Prostate gland (tissue), 2 donors: ENCODE measurements at regions not wholly inside any gene's neighbourhood (a gene's known extent, or its start where the extent isn't known, plus 50 kb on each side); places are given as distances from the start of the nearest gene placed in this dataset.

Experiments
- DNase-seq: peaks from one replicate; pipeline ENCODE4 v3.0.0-alpha.2; 2019; ENCODE audit warnings: low spot score
- H3K27ac ChIP-seq, 2 donors: fragments of 200-600 bp; sonication (generic); 2 replicates each; pipeline ENCODE4 v1.5.1; 2017 to 2019
- H3K27me3 ChIP-seq: fragments of 200-600 bp; sonication (generic); replicated peaks from 2 replicates; pipeline ENCODE4 v1.5.1; 2019; ENCODE audit not compliant: insufficient read depth
- H3K36me3 ChIP-seq, 2 donors: fragments of 200-600 bp; sonication (generic); 1 replicate in 1 of 2; 2 replicates in 1 of 2; pipeline versions ENCODE4 v1.5.1 to v1.8.1; 2017 to 2019
- H3K4me1 ChIP-seq: fragments of 200-600 bp; sonication (generic); replicated peaks from 2 replicates; pipeline ENCODE4 v1.5.1; 2019
- H3K4me3 ChIP-seq, 2 donors: fragments of 200-600 bp; sonication (generic); 2 replicates each; pipeline ENCODE4 v1.5.1; 2017 to 2019
- H3K9me3 ChIP-seq: fragments of 200-600 bp; sonication (generic); 2 replicates; pipeline ENCODE4 v1.5.1; 2017
- CTCF ChIP-seq, 4 experiments: fragments of 200-600 bp in 2 of 4; fragments of 450-650 bp in 2 of 4; sonication (generic) in 2 of 4; IDR thresholded peaks; 1 replicate in 3 of 4; 2 replicates in 1 of 4; pipeline ENCODE4 v1.5.1; 2016 to 2019; ENCODE audit warnings: antibody characterized with exemption in 4 of 4, mild to moderate bottlenecking in 2 of 4, moderate library complexity in 2 of 4
- POLR2A ChIP-seq: fragments of 450-650 bp; IDR thresholded peaks from one replicate; pipeline ENCODE4 v1.6.1; 2016; ENCODE audit warnings: antibody characterized with exemption, mild to moderate bottlenecking
- POLR2AphosphoS5 ChIP-seq: sonication (generic); formaldehyde crosslinking; IDR thresholded peaks from one replicate; pipeline ENCODE4 v1.6.1; 2017; ENCODE audit warnings: antibody characterized with exemption
- WGBS: methylation state at CpG from one replicate; pipeline ENCODE4 v1.1.5; 2018; 5-methylcytosine and 5-hydroxymethylcytosine counted together
- intact Hi-C: fragments of 100-400 bp; cut with DNase I; formaldehyde crosslinking; loops from one replicate; pipeline ENCODE4 v1.14.2; 2022

DNA sequence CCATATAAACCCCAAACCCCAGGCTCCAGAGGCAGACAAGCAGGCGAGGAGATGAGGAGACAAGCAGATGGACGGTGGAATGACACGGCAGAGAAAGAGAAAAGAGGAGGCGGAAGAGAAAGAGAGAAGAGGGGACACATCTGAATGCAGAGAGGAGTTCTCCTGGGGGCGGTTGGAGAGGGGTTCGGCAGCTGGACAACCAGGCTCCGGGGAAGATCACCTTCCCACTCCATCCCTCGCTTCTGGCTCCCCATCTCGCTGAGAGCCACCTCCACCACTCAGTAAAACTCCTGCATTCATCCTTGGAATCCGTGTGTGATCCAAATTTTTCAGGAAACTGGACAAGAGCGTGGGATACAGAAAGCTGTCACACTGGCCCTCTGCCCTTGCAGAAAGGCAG, 966.7 kb upstream of the NXPH2 start:
- H3K27me3 ChIP-seq: no peaks in the 10 kb centered on the region
- no peak overlapping the region for H3K4me3 ChIP-seq
- H3K36me3 ChIP-seq: no peaks in the 10 kb centered on the region
- no peaks in the 10 kb centered on the region for H3K9me3 ChIP-seq
- 91% methylated on average over 11 of the region's 11 CpGs for WGBS
- intact Hi-C loops: no loop called here
- no peak overlapping the region for H3K27ac ChIP-seq
- DNase-seq: no peak
- H3K4me1 ChIP-seq: no peaks in the 10 kb centered on the region
- TF ChIP-seq POLR2A (no peak), CTCF (IDR thresholded peaks at IDR 0.05) (no peak), POLR2AphosphoS5 (no peak)

- no peaks in the 10 kb centered on the region for H3K36me3 ChIP-seq
- H3K4me3 ChIP-seq: no peak overlapping the region
- no peak for TF ChIP-seq POLR2AphosphoS5
- H3K27ac ChIP-seq: no peak overlapping the region
- no peak for DNase-seq
- no peaks in the 10 kb centered on the region for H3K9me3 ChIP-seq
- no peaks in the 10 kb centered on the region for H3K4me1 ChIP-seq
- 82% methylated on average over 4 of the region's 4 CpGs for WGBS
- intact Hi-C loops: no loop called here
- no peaks in the 10 kb centered on the region for H3K27me3 ChIP-seq
Measured at GRCh38 chr2:139744273-139744672, 964.1 kb upstream of the NXPH2 start.

DNA sequence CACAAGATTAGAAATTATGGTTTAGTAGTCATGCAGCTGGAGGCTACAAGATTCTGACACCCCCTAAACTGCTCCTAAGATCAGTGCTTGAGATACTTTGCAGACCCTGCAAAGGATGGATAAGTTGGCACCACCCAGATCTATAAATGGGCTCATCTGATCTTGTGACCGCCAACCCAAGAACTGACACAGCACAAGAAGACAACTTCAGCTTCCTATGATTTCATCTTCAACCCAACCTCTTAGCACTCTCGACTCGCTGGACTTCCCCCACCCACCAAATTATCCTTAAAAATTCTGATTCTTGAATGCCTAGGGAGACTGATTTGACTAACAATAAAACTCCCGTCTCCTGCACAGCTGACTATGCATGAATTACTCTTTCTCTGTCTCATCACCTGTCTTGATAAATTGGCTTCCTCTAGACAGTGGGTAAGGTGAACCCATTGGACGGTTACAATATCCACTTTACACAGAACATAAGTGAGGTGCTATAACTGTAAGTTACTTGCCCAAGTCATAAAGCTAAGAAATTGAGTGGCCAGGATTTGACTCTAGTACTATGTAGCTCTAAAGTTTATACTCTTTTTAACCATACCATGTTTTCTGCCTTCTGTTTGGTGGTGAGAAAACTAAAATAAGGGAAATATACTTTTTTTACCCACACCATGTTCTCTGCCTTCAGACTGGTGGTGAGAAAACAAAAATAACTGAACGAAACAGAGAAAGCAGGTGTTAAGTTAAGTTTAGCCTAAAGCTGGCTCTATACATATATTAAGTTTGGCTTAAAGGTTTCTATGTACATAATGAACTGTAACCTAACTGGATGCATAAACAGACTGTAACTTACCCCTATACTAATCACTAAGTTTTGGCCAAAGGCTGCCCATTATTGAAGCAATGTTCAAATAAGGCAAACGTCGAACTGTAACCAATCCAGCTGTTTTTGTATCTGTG, 962.3 kb upstream of the NXPH2 start:
- no peaks in the 10 kb centered on the region for H3K9me3 ChIP-seq
- H3K36me3 ChIP-seq: no peaks in the 10 kb centered on the region
- H3K27me3 ChIP-seq: no peaks in the 10 kb centered on the region
- TF ChIP-seq POLR2A (no peak), POLR2AphosphoS5 (no peak), CTCF (IDR thresholded peaks at IDR 0.05) (no peak)
- H3K27ac ChIP-seq: no peak overlapping the region
- 83% methylated on average over 8 of the region's 8 CpGs for WGBS
- intact Hi-C loops: no loop called here
- H3K4me1 ChIP-seq: no peaks in the 10 kb centered on the region
- no peak for DNase-seq
- H3K4me3 ChIP-seq: no peak overlapping the region

GRCh38 chr2:139737659-139738058, 957.5 kb upstream of the NXPH2 start:
- Histone ChIP-seq H3K27me3 (no peaks in the 10 kb centered on the region), H3K4me1 (no peaks in the 10 kb centered on the region), H3K9me3 (no peaks in the 10 kb centered on the region), H3K4me3 (no peak overlapping the region), H3K27ac (no peak overlapping the region), H3K36me3 (no peaks in the 10 kb centered on the region)
- DNase-seq: no peak
- intact Hi-C loops: no loop called here
- TF ChIP-seq CTCF (IDR thresholded peaks at IDR 0.05) (no peak), POLR2AphosphoS5 (no peak), POLR2A (no peak)
- 84% methylated on average over 2 of the region's 2 CpGs for WGBS

DNA sequence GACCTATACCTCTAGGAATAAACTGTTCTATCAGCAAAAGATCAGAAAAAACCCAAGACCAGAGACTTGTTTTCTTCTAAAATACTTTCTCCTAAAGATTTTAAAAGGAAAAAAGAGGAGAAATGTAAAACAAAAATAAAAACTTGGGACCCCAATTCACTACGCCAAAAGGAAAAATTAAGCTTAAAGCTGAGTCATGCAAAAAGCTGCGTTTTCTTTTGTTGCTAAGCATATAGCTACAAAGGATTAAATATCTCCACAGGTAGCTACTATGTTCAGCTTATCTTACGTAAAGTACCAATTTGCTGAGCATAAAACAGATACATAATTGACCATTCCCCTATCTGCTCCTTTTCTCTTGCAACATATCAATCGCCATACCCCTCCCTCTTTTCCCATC, 950.0 kb upstream of the NXPH2 start:
- WGBS: 84% methylated on average over 4 of the region's 4 CpGs
- TF ChIP-seq CTCF (IDR thresholded peaks at IDR 0.05) (no peak), POLR2AphosphoS5 (no peak), POLR2A (no peak)
- Histone ChIP-seq H3K36me3 (no peaks in the 10 kb centered on the region), H3K4me1 (no peaks in the 10 kb centered on the region), H3K9me3 (no peaks in the 10 kb centered on the region), H3K27me3 (no peaks in the 10 kb centered on the region), H3K27ac (no peak overlapping the region), H3K4me3 (no peak overlapping the region)
- intact Hi-C loops: no loop called here
- no peak for DNase-seq
